ENCODE measurements at regions not wholly inside any gene's neighbourhood (a gene's known extent, or its start where the extent isn't known, plus 50 kb on each side); places are given as distances from the start of the nearest gene placed in this dataset.

GRCh38 chr3:22894865-22895264 lies 308.3 kb upstream of the UBE2E2 start:
- TF ChIP-seq, protein P1, sequence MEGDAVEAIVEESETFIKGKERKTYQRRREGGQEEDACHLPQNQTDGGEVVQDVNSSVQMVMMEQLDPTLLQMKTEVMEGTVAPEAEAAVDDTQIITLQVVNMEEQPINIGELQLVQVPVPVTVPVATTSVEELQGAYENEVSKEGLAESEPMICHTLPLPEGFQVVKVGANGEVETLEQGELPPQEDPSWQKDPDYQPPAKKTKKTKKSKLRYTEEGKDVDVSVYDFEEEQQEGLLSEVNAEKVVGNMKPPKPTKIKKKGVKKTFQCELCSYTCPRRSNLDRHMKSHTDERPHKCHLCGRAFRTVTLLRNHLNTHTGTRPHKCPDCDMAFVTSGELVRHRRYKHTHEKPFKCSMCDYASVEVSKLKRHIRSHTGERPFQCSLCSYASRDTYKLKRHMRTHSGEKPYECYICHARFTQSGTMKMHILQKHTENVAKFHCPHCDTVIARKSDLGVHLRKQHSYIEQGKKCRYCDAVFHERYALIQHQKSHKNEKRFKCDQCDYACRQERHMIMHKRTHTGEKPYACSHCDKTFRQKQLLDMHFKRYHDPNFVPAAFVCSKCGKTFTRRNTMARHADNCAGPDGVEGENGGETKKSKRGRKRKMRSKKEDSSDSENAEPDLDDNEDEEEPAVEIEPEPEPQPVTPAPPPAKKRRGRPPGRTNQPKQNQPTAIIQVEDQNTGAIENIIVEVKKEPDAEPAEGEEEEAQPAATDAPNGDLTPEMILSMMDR (IDR thresholded peaks at IDR 0.05) = no peak
- TF ChIP-seq POLR2A (IDR thresholded peaks at IDR 0.05) = no peak
